ENCODE measurements at regions not wholly inside any gene's neighbourhood (a gene's known extent, or its start where the extent isn't known, plus 50 kb on each side); places are given as distances from the start of the nearest gene placed in this dataset.

DNA sequence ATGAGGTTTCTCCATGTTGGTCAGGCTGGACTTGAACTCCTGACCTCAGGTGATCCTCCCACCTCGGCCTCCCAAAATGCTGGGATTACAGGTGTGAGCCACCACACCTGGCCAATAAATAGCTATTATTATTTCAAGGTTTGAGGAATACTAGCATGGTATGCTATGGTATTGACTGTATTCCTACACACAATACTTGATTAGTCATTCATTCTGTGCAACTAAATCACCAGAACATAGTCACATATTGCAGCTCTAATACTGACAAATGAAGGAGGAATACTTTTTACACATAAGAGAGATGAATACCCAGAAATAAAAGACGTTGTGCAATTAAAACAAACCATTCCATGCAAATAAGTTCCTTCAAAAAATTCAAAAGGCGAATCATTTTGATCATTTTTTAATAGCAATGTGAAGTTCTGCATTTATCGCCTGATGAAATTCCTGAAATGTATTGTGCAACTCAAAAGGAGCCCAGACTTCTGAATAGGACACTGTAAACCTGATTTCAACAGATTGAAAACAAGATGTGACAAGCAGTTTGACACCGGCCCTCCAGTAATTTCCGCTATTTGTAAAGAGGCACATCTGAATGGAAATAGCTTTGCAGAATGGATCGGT, 687.4 kb upstream of the SEMA6A start:
- DNase-seq = no peak

DNA sequence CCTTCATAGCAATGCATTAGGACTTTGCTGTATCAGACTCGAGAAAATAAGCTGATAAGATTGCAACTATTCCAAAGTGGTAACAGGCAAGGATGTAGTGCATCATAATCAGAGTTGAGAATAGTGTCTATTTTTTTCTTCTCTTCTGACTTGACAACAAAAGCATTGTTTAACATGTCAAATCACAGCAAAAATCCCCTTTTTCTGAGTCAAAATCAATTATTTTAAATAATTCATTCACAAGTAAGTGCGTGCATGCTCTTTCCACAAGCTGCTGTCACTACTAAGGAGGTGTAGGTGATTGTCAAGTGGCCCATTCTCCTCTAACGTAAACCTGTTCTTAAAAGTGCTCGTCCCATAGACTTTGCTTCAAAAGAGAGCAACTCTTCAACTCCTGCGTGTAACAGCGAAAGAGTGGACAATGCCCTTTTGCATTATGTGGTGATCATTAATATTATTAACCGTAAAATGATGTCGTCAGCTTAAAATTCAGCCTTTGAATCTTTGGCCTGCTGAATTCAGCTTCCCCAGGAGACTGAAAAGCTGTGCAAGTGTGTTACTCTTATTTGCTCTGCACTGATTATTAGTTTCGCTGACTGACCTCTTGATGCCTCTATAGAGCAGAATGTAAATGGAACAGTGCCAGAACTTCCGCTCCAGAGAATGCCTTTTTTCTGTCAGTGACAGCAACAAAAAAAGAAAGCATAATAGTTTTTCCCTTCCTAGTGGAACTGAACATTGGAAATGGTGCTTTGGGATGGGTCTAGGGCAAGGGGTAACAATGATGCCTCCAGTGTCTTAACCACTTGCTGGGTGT, 680.8 kb upstream of the SEMA6A start:
- DNase-seq = no peak

DNA sequence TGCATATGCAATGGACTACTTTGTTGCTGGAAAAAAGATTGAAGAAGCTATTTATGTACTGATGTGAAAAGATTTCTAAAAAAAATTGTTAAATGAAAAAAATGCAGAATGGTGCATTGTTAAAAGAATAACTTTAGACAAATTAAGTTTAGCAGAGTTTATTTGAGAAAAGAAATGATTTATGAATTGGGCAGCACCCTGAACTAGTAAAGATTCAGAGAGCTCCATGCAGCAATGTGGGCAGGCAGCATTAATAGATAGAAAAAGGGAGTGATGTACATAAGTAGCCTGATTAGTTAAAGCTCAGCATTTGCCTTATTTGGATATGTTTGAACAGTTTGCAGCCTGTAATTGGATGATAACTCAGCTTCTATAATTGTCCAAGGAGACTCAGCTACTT, 677.9 kb upstream of the SEMA6A start:
- DNase-seq = no peak

DNA sequence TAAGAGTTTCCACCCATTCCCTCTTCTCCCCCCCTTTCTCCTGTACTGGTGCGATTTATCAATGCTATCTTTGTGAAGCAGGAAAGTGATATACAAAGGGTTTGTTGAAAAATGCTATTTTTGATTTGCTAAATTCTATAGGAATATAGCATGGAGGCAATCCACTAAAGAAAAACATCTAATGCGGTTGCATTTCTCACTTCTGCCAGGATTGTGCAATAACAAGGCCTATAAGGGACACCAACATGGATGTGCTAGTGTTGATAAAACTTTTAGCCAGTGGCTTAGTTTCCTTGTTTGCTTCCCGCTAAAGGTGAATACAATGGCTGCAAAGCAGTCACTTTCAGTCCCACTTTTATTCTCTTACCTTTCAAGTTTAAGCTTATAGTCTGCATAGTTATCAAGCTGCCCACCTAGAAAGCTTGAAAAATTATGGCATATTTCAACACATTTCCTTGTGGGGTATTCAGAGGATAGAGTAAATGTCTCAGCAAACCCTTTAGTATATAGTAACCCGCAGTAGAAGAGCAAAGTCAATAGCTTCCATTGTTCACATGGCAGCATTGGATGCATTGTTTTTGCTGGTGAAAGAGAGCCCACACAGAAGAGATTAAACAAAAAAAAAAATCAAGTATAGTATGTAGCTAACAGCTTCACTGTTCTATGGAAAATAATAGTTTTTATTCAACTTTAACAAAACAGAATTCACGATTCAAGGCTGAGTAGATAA, 674.6 kb upstream of the SEMA6A start:
- DNase-seq = no peak

DNA sequence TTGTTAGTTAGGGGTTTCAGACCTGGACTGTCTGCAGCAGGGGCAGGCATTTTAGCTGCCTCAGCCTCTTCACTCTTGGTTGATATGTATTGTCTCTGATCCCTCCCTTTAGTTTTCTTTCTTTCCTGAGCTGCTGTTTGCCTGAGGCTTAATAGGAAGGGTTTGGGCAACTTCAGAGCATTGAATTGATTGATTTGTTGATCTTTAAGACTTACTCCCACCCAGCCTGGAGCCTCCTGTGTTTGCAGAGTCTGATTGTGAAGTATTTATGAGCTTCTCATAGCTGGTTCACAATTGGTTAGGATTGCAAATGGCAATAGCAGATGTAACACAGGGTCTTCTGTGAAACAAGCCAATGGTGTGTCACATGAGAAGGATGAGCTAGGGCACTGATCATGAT, 671.8 kb upstream of the SEMA6A start:
- DNase-seq = no peak

DNA sequence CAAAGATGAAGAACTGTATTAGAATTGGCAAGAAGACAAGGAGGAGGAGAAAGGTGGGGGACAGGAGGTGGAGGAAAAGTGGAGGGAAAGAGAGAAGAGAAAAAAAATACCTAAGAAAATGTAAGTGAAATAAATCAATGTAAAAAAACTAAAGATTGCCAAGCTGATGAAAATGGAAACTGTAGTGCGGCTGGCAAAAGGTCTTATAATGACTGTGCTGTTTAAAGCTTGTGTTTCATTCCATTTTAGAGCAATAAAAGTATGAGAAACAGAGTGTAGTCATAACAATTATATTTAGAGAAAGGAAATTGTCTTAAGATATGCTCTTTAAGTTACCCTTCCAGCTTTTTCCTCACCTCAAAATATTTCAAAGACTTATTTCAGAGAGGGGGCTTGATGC, 670.5 kb upstream of the SEMA6A start:
- no peak for DNase-seq

DNA sequence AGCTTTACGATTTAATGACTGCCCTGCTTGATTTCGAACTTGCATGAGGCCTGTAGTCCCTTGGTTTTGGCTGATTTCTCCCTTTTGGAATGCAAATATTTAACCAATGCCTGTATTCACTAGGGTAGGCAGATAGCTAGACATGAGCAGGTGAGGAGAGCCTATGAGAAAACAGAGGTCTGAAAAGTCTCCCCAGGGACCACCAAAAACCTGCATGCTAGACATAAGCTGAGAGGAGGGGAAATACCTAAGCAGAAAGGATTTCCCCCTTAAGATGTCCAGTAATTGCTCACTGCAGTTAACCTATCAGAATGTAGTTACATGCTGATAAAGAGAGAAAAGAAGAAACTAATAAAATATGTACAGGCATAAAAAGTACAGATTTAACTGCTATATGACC, 667.4 kb upstream of the SEMA6A start:
- DNase-seq = no peak

DNA sequence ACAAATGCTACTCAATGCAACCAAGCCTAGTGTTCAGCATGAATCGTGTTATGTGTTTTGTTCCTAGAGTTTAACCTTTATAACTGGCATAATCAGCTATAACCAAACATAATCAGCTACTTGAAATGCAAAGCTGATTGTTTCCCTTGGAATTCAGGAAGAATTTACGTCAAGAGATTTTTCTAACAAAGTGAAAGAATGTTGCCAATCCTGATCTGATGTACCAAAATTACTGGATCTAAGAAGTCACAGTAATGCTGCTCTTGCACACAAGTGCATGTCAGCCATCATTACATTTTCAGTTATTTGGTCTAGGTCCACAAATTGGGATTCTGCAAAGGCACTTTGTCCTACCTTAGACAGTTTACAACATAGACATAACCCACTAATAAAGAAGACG, 662.3 kb upstream of the SEMA6A start:
- no peak for DNase-seq

DNA sequence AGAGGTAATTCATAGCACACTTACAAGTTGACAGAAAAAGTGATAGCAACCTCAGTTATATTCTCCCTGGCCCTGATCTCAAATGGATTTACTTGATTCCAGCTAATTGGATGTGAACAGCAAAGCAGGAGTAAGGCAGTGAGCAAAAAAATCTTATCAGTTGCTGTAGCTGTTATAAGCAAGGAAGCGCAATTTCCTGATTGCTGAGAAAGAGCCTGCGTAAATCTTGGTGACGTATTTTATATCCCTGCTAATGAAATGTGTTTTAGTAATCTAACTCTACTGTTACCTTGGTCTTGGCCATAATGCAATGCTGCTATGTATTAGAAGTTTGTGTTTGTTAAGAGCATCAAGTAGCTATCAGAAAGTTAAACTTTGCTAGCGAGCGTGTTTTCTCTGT, 661.2 kb upstream of the SEMA6A start:
- no peak for DNase-seq

DNA sequence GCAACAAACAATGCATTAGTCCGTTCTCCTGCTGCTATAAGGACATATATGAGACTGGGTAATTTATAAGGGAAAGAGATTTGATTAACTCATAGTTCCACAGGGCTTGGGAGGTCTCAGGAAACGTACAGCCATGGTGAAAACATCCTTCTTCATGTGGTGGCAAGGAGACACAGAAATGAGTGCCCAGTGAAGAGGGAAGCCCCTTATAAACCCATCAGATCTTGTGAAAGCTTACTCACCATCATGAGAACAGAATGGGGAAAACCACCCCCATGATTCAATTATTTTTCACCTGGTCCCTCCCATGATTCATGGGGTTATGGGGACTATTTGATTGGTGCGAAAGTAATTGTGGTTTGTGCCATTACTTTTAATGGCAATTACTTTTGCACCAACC, 655.8 kb upstream of the SEMA6A start:
- no peak for DNase-seq

DNA sequence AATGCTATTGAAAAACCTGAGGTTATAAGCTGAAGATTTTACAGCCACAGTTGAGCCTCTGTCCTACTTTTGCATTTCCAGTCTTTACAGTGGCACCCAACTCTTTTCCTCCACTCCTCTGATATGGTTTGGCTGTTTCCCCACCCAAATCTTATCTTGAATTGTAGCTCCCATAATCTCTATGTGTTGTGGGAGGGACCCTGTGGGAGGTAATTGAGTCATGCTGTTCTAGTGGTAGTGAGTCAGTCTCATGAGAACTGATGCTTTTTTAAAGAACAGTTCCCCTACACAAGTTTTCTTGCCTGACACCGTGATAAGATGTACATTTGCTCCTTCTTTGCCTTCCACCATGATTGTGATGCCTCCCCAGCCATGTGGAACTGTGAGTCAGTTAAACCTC, 646.1 kb upstream of the SEMA6A start:
- DNase-seq = no peak

DNA sequence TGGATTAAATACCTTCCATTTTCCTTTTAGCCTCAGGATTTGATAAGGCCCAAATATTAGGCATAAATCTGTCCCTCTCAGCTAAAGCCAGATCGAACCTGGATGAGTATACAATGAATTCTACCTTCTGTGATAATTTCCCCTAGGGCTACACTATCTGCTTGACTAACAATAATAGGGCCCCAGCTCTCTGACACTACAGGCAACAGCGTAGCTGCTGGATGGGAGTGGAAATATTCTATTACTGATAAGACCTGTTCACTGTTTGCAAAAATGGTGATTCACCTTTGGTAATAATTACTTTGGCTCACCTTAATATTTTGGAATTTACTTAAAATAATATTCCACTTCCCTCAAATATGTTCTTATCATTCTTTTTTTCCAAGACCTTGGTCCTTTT, 644.2 kb upstream of the SEMA6A start:
- DNase-seq = no peak

DNA sequence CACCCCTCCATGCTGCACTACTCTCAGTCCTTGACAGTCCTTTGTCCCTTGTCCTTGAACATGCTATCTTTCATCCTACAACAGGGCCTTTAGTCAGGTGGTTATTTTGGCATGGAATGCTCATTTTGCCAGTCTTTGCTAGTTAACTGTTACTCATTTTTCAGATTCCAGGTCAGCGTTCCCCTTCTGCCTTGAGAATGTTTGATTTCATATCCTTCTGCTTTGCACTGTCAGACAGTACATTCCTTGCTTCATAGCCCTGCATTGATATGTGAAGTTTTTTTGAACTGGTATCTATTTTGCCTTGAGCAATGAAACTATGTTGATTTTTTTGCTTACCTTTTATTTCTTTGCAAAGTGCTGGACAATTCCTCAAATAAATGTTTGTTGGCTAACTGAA, 638.2 kb upstream of the SEMA6A start:
- DNase-seq = no peak

DNA sequence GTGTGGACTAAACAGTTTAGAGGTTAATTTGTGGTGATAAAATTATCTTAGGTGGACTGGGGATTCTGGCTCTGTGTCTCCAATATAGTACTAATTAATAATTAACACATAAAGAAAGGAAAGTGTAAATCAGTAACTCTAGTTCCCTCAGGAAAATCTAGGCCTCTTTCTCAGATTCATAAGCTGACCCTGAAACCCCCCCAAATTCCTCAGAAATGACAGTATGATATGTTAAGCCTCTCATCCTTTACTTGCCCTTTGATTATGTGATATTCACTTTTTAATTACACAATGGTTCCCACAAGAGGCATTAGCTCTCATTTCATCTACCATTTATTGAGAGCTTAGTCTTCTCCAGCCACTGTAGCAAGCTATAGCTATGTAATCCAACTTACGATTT, 636.2 kb upstream of the SEMA6A start:
- no peak for DNase-seq

DNA sequence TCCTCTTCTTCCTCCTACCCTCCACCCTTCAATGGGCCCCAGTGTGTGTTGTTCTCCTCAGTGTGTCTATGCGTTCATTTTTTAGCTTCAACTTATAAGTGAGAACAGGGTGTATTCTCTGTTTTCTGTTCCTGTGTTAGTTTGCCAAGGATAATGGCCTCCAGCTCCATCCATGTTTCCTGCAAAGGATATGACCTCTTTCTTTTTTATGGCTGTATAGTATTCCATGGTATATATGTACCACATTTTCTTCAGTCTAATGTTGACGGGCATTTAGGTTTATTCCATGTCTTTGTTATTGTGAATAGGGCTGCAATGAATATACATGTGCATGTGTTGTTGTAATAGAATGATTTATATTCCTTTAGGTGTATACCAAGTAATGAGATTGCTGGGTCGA, 634.9 kb upstream of the SEMA6A start:
- no peak for DNase-seq

DNA sequence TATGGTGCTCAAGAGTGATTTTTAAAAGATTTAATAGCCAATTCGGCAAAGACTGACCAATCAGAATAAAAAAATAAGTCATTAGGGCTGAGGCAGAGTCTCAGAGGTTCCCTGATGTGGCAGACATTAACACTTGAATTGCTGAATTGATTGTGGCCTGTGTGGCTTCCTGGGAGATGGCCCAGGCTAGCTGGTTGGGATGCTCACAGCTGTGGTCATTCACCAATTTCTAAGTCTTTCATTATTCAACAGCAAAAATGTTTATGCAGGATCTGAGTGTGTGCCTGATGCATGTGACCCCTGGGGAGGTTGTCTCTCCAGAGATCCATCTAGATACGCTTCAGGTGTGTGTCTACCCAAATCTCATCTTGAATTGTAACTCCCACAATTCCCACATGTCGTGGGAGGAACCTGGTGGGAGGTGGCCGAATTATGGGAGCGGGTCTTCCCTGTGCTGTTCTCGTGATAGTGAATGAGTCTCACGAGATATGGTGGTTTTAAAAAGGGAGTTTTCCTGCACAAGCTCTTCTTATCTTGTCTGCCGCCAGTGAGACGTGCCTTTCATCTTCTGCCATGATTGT, 632.6 kb upstream of the SEMA6A start:
- no peak for DNase-seq

DNA sequence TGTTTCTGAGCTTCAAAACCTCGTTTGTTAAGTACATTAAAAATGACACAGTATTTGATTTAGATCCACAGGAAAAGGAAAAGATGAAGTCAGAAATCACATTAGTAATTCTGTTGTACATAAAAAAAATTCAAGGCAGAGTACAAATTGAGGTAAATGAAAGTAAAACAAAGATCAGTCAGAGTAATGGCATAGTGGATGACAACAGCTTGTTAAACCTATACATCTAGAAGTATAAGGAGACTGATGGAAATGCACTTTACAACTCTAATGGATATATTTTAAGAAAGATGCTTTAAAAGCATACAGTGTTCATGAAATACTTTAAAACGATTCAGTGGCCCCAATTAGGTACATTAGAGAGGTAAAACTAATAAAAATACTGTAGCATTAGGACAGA, 631.3 kb upstream of the SEMA6A start:
- DNase-seq = no peak

DNA sequence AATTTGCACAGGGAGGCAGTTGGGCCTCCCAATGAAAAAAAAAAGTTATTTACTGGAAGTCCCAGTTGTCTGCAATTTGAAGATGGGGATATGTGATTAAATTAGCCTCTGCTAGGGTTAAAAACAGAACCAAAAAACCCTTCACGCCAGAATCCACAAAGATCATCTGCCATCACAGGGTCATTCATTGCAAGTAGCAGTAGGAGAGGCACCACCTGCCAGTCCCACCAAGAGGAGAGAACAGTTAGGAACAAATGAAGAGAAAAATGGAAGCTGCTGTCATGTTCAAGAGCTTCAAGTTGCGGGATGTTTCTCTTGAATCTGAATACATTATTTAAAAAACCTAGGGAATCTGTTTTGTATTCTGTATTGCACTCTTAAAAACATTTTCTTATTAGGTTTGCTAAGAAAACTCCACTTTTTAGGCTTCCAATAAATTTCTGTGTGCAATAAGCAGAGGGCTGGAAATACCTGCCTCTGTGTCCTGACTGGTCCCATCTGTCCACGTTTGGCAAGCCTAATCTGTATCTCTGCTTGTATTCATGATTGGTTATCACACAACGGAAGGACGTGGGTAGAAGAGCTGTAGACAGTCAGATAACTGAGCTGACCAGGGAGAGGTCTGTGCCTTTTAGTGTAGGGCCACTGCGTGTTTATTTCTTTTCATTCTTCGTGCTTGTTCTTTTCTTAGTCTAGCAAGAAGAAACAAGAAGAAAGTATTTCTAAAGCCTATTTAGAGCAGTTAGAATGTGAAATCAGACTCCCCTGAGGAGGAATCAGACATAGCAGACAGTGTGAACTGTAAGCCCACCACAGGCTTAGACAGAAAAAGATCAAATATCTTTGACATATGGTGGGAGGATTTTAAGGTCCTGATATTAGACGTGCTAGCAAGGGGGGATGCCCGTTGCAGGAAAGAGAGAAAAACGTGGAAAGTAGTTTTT, 630.6 kb upstream of the SEMA6A start:
- no peak for DNase-seq

DNA sequence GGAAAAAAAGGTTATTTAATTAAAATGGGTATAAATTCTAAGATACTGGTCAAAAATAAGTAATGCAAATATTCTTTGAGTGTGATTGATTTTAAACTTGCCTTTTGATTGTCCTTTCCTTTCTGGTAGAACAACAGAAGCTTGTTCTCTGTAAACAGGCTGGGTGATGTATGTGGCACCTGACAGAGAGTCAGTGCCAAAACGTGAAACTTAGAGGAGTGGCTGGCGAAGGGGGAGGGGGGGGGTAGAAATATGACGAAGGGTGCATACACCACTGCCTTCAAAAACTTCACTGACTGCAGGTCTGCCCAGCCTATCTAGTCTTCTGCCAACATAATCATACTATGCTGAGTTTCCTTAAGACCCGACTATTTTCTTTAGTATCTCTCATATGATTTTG, 629.8 kb upstream of the SEMA6A start:
- no peak for DNase-seq

DNA sequence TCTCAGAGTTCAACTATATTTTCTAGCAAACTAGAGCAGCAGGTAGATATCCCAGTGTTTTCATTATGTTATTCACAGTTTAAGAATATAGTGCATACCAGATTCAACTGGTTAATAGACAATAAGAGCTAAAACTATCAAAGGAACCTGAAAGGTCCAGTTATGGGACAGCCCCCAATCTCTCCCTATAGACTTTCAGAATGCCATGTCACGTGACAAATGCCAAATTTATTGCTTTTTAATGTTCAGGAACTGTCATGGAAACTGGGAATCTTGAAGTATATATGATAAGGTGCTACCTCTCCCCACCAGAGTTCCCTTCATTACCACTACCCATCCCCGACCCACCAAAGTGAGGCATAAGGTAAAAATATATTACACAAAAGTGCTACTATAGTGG, 629.0 kb upstream of the SEMA6A start:
- DNase-seq = no peak

DNA sequence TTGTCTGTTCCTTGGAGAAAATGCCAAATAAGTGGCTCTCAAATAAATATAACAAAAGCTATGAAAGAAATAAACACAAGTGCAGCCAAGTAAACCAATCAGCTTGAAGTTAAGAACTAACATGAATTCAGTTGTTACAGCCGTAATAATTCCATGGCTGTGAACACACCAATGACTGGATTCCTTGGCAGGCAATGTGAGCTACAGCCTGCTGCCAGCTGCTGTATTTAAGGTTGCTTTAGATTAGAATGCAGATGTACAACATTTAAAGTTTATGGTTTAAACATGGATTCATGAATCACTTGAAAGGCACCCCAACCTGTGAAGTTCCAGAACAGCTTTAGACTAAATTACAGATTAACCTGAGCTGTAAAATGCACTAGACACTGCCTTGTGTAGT, 626.4 kb upstream of the SEMA6A start:
- DNase-seq = no peak

DNA sequence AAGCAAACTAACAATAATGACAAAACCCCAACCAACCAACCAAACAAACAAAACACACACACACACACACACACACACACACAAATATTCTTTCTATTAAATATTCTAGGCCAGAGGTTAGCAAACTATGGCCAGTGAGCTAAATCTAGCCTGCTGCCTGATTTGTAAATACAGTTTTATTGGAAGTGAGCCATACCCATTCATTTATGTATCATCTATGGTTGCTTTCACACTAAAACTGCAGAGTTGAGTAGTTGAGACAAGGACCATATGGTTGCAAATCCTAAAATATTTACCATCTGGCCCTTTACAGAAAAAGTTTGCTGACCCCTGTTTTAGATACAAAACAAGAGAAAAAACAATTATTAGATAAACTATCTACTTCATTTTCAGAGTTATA, 620.5 kb upstream of the SEMA6A start:
- DNase-seq = no peak

DNA sequence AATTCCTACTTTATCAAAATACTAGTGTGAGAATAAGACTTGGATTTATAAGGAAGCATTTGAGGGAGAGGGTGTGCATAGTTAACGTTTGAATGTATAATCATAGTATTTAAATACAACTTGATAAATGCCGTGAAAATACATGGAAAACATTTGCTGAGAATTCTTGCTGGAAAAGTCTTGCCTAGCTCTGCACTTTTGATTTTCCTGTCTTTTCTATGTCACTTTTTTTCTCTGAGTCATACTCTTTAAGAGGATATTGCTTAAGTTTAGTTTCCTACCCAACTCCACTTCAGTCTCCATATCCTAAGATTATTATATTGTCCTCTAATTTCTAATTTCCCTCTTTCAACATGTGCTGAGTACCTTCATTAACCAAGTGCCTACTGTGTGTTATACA, 616.6 kb upstream of the SEMA6A start:
- no peak for DNase-seq
